Adrenal gland (tissue), 5 donors: ENCODE measurements at regions not wholly inside any gene's neighbourhood (a gene's known extent, or its start where the extent isn't known, plus 50 kb on each side); places are given as distances from the start of the nearest gene placed in this dataset.

ENCODE experiments used
- POLR2A ChIP-seq, 2 donors: fragments of 450-650 bp; IDR thresholded peaks; one replicate each; pipeline ENCODE4 v1.6.1; 2017; ENCODE audit warnings: antibody characterized with exemption in 2 of 2, mild to moderate bottlenecking in 2 of 2, moderate library complexity in 1 of 2
- TF ChIP-seq, protein P1 (sequence below), 6 experiments: fragments of 450-650 bp in 4 of 6; fragments of 200-600 bp in 2 of 6; sonication (generic) in 1 of 6; IDR thresholded peaks; 1 replicate in 5 of 6; 2 replicates in 1 of 6; pipeline versions ENCODE4 v1.5.1 to v1.8.0; 2016 to 2021; ENCODE audit warnings: antibody characterized with exemption in 6 of 6, mild to moderate bottlenecking in 2 of 6, moderate library complexity in 1 of 6
- donor health status: DM: no; HTN: no; CAD: no.

DNA sequence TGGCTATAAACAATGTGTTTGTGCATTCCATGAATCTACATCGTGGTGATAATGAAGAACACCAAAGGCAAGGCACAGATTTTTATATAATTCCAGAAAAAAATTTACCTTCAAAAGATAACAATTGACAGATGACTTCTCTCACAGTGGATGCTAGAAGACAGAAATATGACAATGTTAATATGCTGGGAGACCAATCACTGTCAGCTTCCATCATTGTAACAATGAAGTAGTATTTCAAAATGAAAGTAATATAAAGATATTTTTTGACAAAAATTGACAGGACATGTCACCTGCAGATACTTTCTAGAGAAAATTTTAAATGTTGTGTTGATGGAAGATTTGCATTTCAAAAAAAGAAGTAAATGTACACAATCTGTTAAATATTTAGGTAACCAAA is 1925.9 kb upstream of the LRRTM1 start:
- TF ChIP-seq, protein P1, sequence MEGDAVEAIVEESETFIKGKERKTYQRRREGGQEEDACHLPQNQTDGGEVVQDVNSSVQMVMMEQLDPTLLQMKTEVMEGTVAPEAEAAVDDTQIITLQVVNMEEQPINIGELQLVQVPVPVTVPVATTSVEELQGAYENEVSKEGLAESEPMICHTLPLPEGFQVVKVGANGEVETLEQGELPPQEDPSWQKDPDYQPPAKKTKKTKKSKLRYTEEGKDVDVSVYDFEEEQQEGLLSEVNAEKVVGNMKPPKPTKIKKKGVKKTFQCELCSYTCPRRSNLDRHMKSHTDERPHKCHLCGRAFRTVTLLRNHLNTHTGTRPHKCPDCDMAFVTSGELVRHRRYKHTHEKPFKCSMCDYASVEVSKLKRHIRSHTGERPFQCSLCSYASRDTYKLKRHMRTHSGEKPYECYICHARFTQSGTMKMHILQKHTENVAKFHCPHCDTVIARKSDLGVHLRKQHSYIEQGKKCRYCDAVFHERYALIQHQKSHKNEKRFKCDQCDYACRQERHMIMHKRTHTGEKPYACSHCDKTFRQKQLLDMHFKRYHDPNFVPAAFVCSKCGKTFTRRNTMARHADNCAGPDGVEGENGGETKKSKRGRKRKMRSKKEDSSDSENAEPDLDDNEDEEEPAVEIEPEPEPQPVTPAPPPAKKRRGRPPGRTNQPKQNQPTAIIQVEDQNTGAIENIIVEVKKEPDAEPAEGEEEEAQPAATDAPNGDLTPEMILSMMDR (IDR thresholded peaks at IDR 0.05): no peak
- no peak for TF ChIP-seq POLR2A (IDR thresholded peaks at IDR 0.05)
